Heart right ventricle (tissue), 16 donors: ENCODE measurements at regions not wholly inside any gene's neighbourhood (a gene's known extent, or its start where the extent isn't known, plus 50 kb on each side); places are given as distances from the start of the nearest gene placed in this dataset.

Experiments used
- ATAC-seq, 8 donors: fragments of 200-7000 bp; cut with Tn5 transposase; one replicate each; pipeline ENCODE4 v1.9.1; 2020; ENCODE audit warnings: mild to moderate bottlenecking in 8 of 8, moderate library complexity in 8 of 8, moderate number of reproducible peaks in 1 of 8
- DNase-seq, 2 donors: peaks; one replicate each; pipeline ENCODE4 v3.0.0-alpha.2; 2020
- H3K27ac ChIP-seq, 10 donors: fragments of 200-600 bp; sonication (generic) in 2 of 10; one replicate each; pipeline versions ENCODE4 v1.5.0 to v1.8.0; 2020 to 2022; ENCODE audit warnings: mild to moderate bottlenecking in 3 of 10
- H3K27me3 ChIP-seq, 7 donors: fragments of 200-600 bp; one replicate each; pipeline ENCODE4 v1.8.0; 2021 to 2022; ENCODE audit warnings: mild to moderate bottlenecking in 2 of 7
- H3K36me3 ChIP-seq, 9 donors: fragments of 200-600 bp; sonication (generic) in 1 of 9; one replicate each; pipeline versions ENCODE4 v1.5.0 to v1.8.0; 2020 to 2022; ENCODE audit warnings: mild to moderate bottlenecking in 2 of 9
- H3K4me1 ChIP-seq, 9 donors: fragments of 200-600 bp; sonication (generic) in 1 of 9; one replicate each; pipeline versions ENCODE4 v1.5.0 to v1.8.0; 2020 to 2022; ENCODE audit warnings: mild to moderate bottlenecking in 4 of 9
- H3K4me3 ChIP-seq, 10 donors: fragments of 200-600 bp; sonication (generic) in 2 of 10; one replicate each; pipeline versions ENCODE4 v1.5.0 to v1.8.0; 2020 to 2022; ENCODE audit warnings: mild to moderate bottlenecking in 7 of 10, moderate library complexity in 2 of 10
- H3K9me3 ChIP-seq, 11 donors: fragments of 200-600 bp in 10 of 11; sonication (generic) in 2 of 11; one replicate each; pipeline versions ENCODE4 v1.5.0 to v1.8.0; 2013 to 2022; ENCODE audit warnings: mild to moderate bottlenecking in 2 of 11, control low read depth in 1 of 11, moderate library complexity in 1 of 11
- CTCF ChIP-seq, 9 donors: fragments of 200-600 bp; sonication (generic) in 2 of 9; IDR thresholded peaks; one replicate each; pipeline versions ENCODE4 v1.5.0 to v1.8.0; 2021 to 2022; ENCODE audit warnings: antibody characterized with exemption in 9 of 9, mild to moderate bottlenecking in 5 of 9, moderate library complexity in 1 of 9
- WGBS, 2 donors: extraction: QIAGEN DNeasy Blood & Tissue Kit; methylation state at CpG; one replicate each; pipeline ENCODE4 v1.1.7; 2013; ENCODE audit warnings: inconsistent platforms in 1 of 2; 5-methylcytosine and 5-hydroxymethylcytosine counted together
- intact Hi-C, 10 donors: fragments of 100-400 bp; cut with DNase I; formaldehyde crosslinking; loops; one replicate each; pipeline versions ENCODE4 v1.11.1 to v1.14.2; 2022
- donor health status: Arrhythmogenic right ventricular cardiomyopathy.
- donor health status: ischemic (EF 13 %, LVEDD 7.1; RV severe dilation, severe dysfunction).
- donor health status: healthy with polysubstance abuse.
- donor health status: DM: no; HTN: yes; CAD: no.
- donor health status: DM: no; HTN: no; CAD: no.
- donor health status: ischemic (EF 25% LVEDD 6.9; RV normal size, moderate dysfunction).
- donor health status: ischemic (EF 25% LVEDD 5.7; RV mildly dilated, moderate dysfunction).
- donor health status: healthy.
- donor health status: DM: yes; HTN: yes; CAD: no.
- donor health status: Ischemic cardiomyopathy.
- donor health status: ischemic (EF 35%, LVEDD 5.7; RV mildly dilated, moderate dysfunction).
- donor health status: nonischemic (EF 11% LVEDD 7.7; RV severe dilation, severe dysfunction).
- donor health status: DM: yes; HTN: yes; CAD: no.
- donor health status: PGD.
- donor health status: ischemic (EF 29% LVEDD 5.4; RV normal size, mild dysfunction).
- donor health status: nonischemic (EF 23%, LVEDD 6.1; RV moderate dilation, normal function).

DNA sequence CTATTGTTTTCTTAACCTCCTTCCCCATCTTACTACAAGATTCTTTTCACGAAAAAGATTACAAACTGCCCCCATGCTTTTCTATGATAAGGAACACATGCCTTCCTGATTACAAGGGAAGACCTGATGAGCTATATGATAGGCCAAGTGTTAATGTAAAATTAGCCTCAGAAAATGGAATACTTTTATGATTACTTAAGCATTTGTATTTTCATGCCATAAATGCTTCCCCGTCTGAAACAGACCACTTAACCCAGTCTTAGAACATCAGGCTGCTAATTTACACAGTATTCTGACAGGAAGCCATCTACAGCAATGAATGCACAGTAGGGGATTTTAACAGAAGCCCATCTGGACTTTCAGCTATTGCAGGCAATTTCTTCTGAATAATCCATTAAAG, 274.9 kb downstream of the HAO1 start:
- WGBS, 2 donors: 13 to 24% methylated on average over 2 of the region's 2 CpGs
- DNase-seq (no peak), ATAC-seq (no peak)
- Histone ChIP-seq H3K4me1 (no peaks in the 10 kb centered on the region), H3K27me3 (no peaks in the 10 kb centered on the region), H3K27ac (no peak overlapping the region), H3K36me3 (no peaks in the 10 kb centered on the region), H3K9me3 (no peaks in the 10 kb centered on the region), H3K4me3 (no peak overlapping the region)
- TF ChIP-seq CTCF (IDR thresholded peaks at IDR 0.05): no peak
- intact Hi-C loops: no loop called here

GRCh38 chr20:7667194-7667593, 273.1 kb downstream of the HAO1 start:
- no peak for TF ChIP-seq CTCF (IDR thresholded peaks at IDR 0.05)

GRCh38 chr20:7672571-7672970, 267.7 kb downstream of the HAO1 start:
- intact Hi-C loops: no loop called here
- no peaks in the 10 kb centered on the region for H3K36me3 ChIP-seq
- no peak for DNase-seq
- H3K27ac ChIP-seq: no peak overlapping the region
- no peak overlapping the region for H3K4me3 ChIP-seq
- H3K4me1 ChIP-seq: no peaks in the 10 kb centered on the region
- no peaks in the 10 kb centered on the region for H3K27me3 ChIP-seq
- WGBS, 2 donors: 72 to 81% methylated on average over 7 of the region's 7 CpGs
- TF ChIP-seq CTCF (IDR thresholded peaks at IDR 0.05): no peak
- H3K9me3 ChIP-seq: peaks cover 0 to 9% (median 0%) of the 10 kb centered on the region in 11 donors
- ATAC-seq: no peak

More at GRCh38 chr20:7667194-7667593, 273.1 kb downstream of the HAO1 start:
- Histone ChIP-seq H3K9me3 (no peaks in the 10 kb centered on the region), H3K27ac (no peak overlapping the region), H3K4me3 (no peak overlapping the region), H3K4me1 (no peaks in the 10 kb centered on the region), H3K27me3 (no peaks in the 10 kb centered on the region), H3K36me3 (no peaks in the 10 kb centered on the region)
- no peak for ATAC-seq
- 60% methylated on average over 4 of the region's 4 CpGs for WGBS, 2 donors
- DNase-seq: no peak
- intact Hi-C loops: no loop called here

GRCh38 chr20:7673841-7674240, 266.4 kb downstream of the HAO1 start:
- peaks cover 0 to 9% (median 0%) of the 10 kb centered on the region in 11 donors for H3K9me3 ChIP-seq
- intact Hi-C loops: no loop called here
- H3K4me3 ChIP-seq: no peak overlapping the region
- H3K27me3 ChIP-seq: no peaks in the 10 kb centered on the region
- H3K27ac ChIP-seq: no peak overlapping the region
- TF ChIP-seq CTCF (IDR thresholded peaks at IDR 0.05): no peak
- no peaks in the 10 kb centered on the region for H3K36me3 ChIP-seq
- 86 to 92% methylated on average over 2 of the region's 2 CpGs for WGBS, 2 donors
- DNase-seq (no peak), ATAC-seq (no peak)
- no peaks in the 10 kb centered on the region for H3K4me1 ChIP-seq

DNA sequence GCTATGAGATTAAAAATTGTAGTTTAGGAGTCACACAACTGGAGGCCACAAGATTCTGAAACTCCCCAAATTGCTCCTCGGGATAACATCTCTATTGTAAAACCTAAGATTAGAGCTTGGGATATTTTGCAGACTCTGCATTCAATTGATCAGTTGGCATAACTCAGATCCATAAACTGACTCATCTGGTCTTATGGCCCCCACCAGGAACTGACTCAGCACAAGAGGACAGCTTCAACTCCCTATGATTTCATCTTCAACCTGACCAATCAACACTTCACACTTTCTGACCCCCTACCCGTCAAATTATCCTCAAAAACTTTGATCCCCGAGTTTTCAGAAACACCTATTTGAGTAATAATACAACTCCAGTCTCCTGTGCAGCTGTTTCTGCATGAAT, 257.3 kb downstream of the HAO1 start:
- no peak overlapping the region for H3K4me3 ChIP-seq
- no peak for ATAC-seq
- H3K27ac ChIP-seq: no peak overlapping the region
- no peaks in the 10 kb centered on the region for H3K9me3 ChIP-seq
- H3K27me3 ChIP-seq: no peaks in the 10 kb centered on the region
- TF ChIP-seq CTCF (IDR thresholded peaks at IDR 0.05): no peak
- 88 to 90% methylated on average over 3 of the region's 3 CpGs for WGBS, 2 donors
- intact Hi-C loops: no loop called here
- H3K4me1 ChIP-seq: no peaks in the 10 kb centered on the region
- no peaks in the 10 kb centered on the region for H3K36me3 ChIP-seq
- DNase-seq: no peak
